Cardiac fibroblast (primary cell): ENCODE measurements at regions not wholly inside any gene's neighbourhood (a gene's known extent, or its start where the extent isn't known, plus 50 kb on each side); places are given as distances from the start of the nearest gene placed in this dataset.

Experiments
- DNase-seq, 2 donors: peaks; one replicate each; pipeline versions ENCODE4 v3.0.0 to v3.0.0-alpha.2; 2010; ENCODE audit warnings: low read depth in 2 of 2
- H3K4me3 ChIP-seq, 2 donors: replicated peaks in 1 of 2; 1 replicate in 1 of 2; 2 replicates in 1 of 2; pipeline ENCODE4 v1.5.1; 2011; ENCODE audit warnings: low read depth in 2 of 2, low read length in 2 of 2, mild to moderate bottlenecking in 2 of 2, moderate library complexity in 1 of 2
- TF ChIP-seq, protein P1 (sequence below): IDR thresholded peaks from one replicate; pipeline ENCODE4 v1.5.1; 2011; ENCODE audit warnings: low read depth, mild to moderate bottlenecking, low read length, inconsistent platforms

DNA sequence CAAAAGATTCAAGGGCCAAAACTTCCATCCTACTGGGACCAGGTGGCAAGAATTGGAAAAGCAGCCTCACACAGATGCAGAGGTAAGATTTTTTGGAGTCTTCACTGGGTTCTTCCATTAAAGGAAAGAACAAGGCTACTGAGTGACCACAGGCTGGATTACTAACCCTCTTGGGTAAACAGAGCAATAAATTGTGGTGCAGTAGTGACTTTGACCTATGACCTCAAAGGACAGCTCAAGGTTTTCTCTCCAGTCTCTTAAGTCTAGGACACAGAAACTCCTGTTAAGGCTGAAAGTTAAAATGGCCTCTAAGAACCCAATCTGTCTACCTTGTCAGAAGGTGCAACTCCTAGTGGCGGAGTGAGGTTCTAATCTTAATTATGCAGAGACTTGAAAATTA is 464.9 kb downstream of the SMARCA1 start:
- TF ChIP-seq, protein P1, sequence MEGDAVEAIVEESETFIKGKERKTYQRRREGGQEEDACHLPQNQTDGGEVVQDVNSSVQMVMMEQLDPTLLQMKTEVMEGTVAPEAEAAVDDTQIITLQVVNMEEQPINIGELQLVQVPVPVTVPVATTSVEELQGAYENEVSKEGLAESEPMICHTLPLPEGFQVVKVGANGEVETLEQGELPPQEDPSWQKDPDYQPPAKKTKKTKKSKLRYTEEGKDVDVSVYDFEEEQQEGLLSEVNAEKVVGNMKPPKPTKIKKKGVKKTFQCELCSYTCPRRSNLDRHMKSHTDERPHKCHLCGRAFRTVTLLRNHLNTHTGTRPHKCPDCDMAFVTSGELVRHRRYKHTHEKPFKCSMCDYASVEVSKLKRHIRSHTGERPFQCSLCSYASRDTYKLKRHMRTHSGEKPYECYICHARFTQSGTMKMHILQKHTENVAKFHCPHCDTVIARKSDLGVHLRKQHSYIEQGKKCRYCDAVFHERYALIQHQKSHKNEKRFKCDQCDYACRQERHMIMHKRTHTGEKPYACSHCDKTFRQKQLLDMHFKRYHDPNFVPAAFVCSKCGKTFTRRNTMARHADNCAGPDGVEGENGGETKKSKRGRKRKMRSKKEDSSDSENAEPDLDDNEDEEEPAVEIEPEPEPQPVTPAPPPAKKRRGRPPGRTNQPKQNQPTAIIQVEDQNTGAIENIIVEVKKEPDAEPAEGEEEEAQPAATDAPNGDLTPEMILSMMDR, result no peak
- no peak overlapping the region for H3K4me3 ChIP-seq

DNA sequence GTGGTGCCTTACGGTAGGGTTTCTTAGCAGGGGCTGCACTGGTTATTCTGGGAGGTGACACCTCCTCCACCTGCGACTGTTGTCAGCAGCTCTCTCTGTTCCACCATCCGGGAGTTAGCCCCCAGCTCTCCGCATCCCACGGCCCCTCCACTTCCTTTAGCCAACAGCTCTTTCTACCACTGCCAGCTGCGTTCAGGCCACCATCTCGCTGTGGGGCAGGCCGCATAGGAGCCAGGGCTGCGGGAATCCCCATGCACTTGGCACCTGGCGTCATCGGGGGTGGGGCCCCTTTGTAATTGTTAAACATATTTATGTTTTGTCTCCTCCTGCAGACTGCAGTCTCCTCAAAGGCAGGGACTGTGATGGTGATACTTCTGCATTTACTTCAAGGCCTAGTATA is 480.2 kb downstream of the SMARCA1 start:
- DNase-seq, result no peak
- no peak overlapping the region for H3K4me3 ChIP-seq
- TF ChIP-seq, protein P1, result no peak

More for the DNA sequence above, 464.9 kb downstream of the SMARCA1 start:
- no peak for DNase-seq

DNA sequence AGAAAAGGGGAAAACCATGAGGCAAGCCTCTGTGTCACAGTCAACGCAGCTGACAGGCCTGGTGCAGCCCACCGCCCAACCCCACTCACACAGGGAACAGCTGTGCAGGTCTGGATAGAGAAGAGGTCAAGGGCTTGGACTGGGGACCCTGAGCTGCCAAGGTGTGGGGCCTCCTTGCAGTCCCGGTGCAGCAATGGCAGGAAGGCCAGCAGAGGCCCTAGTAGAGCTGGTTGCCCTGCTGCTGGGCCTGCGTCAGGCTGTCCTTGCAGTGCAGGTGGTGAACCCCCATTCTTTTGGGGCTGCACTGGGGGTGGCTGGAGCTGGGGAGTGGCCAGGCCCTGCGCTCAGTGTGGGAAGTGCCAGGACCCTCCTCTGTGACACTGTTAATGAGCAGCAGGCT is 482.0 kb downstream of the SMARCA1 start:
- no peak overlapping the region for H3K4me3 ChIP-seq
- TF ChIP-seq, protein P1, result no peak
- no peak for DNase-seq

DNA sequence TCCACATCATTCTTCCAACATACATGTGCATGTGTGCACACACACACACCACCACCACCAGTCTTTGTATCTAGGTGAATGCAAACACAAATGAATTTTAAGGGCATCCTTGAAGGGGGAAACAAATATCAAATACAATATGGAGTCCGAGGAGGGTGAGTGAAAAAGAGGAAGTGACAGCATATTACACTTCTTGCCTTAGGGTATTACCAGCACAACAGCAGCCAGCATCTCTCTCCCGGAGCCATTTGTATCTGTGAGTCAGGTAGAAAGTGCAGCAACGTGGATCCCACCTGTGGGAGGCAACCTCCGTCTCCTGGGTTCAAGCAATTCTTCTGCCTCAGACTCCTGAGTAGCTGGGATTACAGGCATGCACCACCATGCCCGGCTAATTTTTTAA is 483.2 kb downstream of the SMARCA1 start:
- TF ChIP-seq, protein P1, result no peak
- no peak overlapping the region for H3K4me3 ChIP-seq
- DNase-seq, result no peak

DNA sequence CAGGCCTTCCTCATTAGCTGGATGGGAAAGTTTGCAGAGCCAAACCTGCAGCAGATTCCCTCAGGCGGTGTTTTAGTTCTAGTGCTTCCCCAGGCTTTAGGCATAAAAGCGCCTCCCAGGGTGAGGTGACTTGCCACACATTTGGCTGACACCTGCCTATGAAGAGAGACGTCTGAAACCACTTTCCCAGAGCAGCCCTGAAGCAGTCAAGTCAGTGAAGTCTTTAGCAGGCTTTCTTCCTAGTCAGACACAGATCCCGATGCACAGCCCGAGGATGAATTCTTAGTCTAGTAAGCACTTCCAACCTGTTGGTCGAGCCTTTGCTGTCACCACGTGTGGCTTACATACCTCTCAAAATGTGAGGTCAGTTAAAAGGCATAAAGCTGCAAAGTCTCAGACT is 484.1 kb downstream of the SMARCA1 start:
- DNase-seq, result no peak
- TF ChIP-seq, protein P1, result no peak

DNA sequence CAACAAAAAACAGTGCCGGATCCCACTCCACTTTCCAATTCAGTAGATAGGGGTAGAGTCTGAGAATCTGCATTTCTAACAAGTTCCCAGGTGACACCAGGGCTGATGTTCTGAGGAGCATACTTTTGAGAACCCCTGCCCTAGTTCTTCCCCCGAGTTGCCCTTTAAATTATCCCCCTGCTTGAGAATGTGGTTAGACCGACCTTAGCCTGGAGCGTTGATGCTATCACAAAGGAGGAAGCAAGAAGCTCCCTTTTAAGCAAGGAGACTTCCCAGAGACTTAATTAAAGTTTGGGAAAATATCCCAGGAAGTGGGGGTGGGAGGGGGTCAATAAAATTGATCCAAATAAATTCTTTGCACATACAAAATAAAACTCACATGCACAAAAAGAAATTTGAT is 485.9 kb downstream of the SMARCA1 start:
- no peak for DNase-seq
- H3K4me3 ChIP-seq, result no peak overlapping the region
- TF ChIP-seq, protein P1, result no peak

More for the DNA sequence above, 484.1 kb downstream of the SMARCA1 start:
- no peak overlapping the region for H3K4me3 ChIP-seq

DNA sequence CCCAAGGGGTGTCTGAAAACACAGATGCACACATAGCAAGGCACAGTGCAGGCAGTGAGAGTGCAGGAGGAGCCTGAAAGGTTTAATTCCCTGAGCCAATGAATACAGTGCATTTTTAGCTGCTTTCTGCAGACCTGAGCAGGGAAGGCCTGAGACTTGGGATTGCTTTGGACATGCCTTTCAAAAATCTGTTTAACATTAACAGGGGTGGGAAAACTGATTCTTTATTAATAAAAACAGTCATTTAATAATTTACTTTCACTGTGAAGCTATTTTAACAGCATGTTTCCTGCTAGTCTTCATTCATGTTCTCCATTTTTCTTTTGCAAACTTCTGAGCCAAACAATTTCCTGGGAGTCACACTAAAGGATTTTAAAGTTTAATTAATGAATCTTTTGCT is 488.1 kb downstream of the SMARCA1 start:
- H3K4me3 ChIP-seq, result no peak overlapping the region
- no peak for DNase-seq
- TF ChIP-seq, protein P1, result no peak
